ENCODE measurements at regions not wholly inside any gene's neighbourhood (a gene's known extent, or its start where the extent isn't known, plus 50 kb on each side); places are given as distances from the start of the nearest gene placed in this dataset.

DNA sequence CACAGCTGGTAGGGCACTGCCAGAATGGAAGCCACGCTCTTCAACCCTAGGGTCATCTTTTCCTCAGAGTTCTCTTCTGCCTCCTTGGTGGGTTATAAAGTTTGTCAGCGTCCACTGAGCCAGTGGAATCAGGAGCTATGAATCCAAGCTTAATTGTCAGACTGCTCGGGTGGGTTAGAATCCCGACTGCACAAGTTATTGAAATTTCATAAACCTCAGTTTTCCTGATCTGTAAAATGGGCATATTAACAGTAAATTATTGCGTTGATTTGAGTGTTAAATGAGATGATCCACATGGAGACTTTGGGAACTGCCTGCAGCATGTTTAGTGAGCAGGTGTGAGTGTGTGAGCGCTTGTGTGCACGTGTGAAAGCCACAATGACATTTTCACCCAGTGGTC lies 400.5 kb upstream of the CDH11 start:
- H3K4me3 ChIP-seq = no peak overlapping the region
- no peak for ATAC-seq (replicated peaks in 6 of 8)
- WGBS, 10 experiments = 64 to 100% (median 92%) methylated on average over 1 to 6 of the region's 7 CpGs; no CpG with 5 or more reads in 1 of the 10 experiments
- H3K4me1 ChIP-seq (replicated peaks in 1 of 2) = peaks cover 22 to 23% of the 10 kb centered on the region in 2 donors
- in situ Hi-C loops (cut with MboI; ENCODE audit: low pct_unique_long_range_greater_than_20kb in 2 of 9, low sequenced_read_pairs in 9 of 9, unreplicated experiment in 9 of 9) = no loop called here
- H3K27ac ChIP-seq = no peak overlapping the region

DNA sequence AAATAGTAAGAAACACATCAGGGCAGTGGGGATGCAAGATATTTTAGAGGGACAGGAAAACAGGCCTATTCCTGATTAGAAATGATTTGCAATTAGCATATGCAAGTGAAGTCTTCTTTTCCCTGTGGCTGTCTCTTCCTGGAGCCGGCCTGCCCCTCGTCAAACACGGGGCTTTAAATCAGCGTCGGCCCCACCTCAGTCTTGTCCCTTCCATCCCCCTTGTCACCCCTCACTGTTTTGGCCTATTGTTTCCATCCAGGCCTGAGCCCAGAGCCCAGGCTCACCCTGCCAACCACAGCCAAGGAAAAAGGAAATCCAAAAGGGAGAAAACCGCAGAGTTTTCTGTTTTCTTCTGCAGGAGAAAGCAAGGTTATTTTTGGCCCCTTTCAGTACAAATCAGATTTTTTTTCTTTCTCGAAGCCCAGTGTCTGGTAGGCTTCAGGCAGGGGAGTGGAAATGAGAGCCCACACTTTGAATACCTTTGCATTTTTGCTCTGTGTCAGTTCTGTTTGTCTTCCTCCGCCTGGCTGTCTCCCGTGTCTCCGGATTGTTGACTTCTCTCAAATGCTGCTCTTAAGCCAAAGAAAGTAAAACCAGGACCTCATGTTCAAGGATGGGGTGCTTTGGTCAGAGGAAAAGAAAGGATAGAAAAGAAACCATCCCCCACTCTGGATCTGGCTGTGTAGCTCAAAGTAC lies 399.9 kb upstream of the CDH11 start:
- H3K27ac ChIP-seq = peak overlapping the region in 1 of 2 donors; percentile 4
- H3K4me1 ChIP-seq (replicated peaks in 1 of 2) = peaks cover 22 to 23% of the 10 kb centered on the region in 2 donors
- ATAC-seq (replicated peaks in 6 of 8) = peak; percentile 28 to 90 (median 72)
- H3K4me3 ChIP-seq = no peak overlapping the region
- in situ Hi-C loops (cut with MboI; ENCODE audit: low pct_unique_long_range_greater_than_20kb in 2 of 9, low sequenced_read_pairs in 9 of 9, unreplicated experiment in 9 of 9) = no loop called here
- 14 to 40% (median 19%) methylated on average over 1 to 10 of the region's 10 CpGs; no CpG with 5 or more reads in 3 of the 10 experiments for WGBS, 10 experiments

GRCh38 chr16:65519402-65519801 lies 397.5 kb upstream of the CDH11 start:
- no peak overlapping the region for H3K4me3 ChIP-seq
- no peak for ATAC-seq (replicated peaks in 6 of 8)
- peaks cover 22 to 23% of the 10 kb centered on the region in 2 donors for H3K4me1 ChIP-seq (replicated peaks in 1 of 2)
- in situ Hi-C loops (cut with MboI; ENCODE audit: low pct_unique_long_range_greater_than_20kb in 2 of 9, low sequenced_read_pairs in 9 of 9, unreplicated experiment in 9 of 9) = no loop called here
- WGBS, 10 experiments = 88 to 100% (median 100%) methylated on average over 1 of the region's 1 CpG; no CpG with 5 or more reads in 1 of the 10 experiments
- no peak overlapping the region for H3K27ac ChIP-seq

DNA sequence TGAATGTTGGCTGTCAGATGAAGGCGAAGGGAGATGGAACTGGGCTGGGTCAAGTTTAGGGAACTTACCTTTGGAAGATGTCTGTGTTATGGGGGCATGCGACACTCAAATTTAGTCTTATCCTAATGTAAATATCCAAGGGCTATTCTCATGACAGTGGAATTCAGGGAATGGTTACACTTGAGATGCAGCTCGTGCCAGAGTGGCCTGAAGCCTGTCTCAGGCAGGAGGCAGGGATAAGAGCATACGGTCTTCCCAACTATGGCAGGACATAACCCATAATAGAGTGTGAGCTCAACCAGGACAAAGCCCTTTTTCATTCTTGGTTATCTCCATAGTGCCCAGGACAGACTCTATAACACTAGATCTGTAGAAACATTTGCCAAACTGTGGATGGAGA lies 393.3 kb upstream of the CDH11 start:
- Histone ChIP-seq H3K27ac (no peak overlapping the region), H3K4me3 (no peak overlapping the region), H3K4me1 (replicated peaks in 1 of 2) (peaks cover 0 to 3% of the 10 kb centered on the region in 2 donors)
- WGBS, 10 experiments = 50 to 100% (median 94%) methylated on average over 1 to 3 of the region's 4 CpGs; no CpG with 5 or more reads in 3 of the 10 experiments
- in situ Hi-C loops (cut with MboI; ENCODE audit: low pct_unique_long_range_greater_than_20kb in 2 of 9, low sequenced_read_pairs in 9 of 9, unreplicated experiment in 9 of 9) = no loop called here
- ATAC-seq (replicated peaks in 6 of 8) = no peak

GRCh38 chr16:65510850-65511249 lies 389.0 kb upstream of the CDH11 start:
- no peak overlapping the region for H3K4me3 ChIP-seq
- peaks cover 0 to 3% of the 10 kb centered on the region in 2 donors for H3K4me1 ChIP-seq (replicated peaks in 1 of 2)
- no peak overlapping the region for H3K27ac ChIP-seq
- 40 to 100% (median 80%) methylated on average over 1 to 6 of the region's 7 CpGs; no CpG with 5 or more reads in 3 of the 10 experiments for WGBS, 10 experiments
- in situ Hi-C loops (cut with MboI; ENCODE audit: low pct_unique_long_range_greater_than_20kb in 2 of 9, low sequenced_read_pairs in 9 of 9, unreplicated experiment in 9 of 9) = no loop called here
- peak in 1 of 8 experiments; percentile 69 for ATAC-seq (replicated peaks in 6 of 8)

GRCh38 chr16:65510241-65510640 lies 388.4 kb upstream of the CDH11 start:
- no peak for ATAC-seq (replicated peaks in 6 of 8)
- in situ Hi-C loops (cut with MboI; ENCODE audit: low pct_unique_long_range_greater_than_20kb in 2 of 9, low sequenced_read_pairs in 9 of 9, unreplicated experiment in 9 of 9) = no loop called here
- Histone ChIP-seq H3K4me3 (no peak overlapping the region), H3K4me1 (replicated peaks in 1 of 2) (peaks cover 0 to 3% of the 10 kb centered on the region in 2 donors), H3K27ac (no peak overlapping the region)
- WGBS, 10 experiments = 44 to 100% (median 59%) methylated on average over 1 to 3 of the region's 3 CpGs; no CpG with 5 or more reads in 3 of the 10 experiments

DNA sequence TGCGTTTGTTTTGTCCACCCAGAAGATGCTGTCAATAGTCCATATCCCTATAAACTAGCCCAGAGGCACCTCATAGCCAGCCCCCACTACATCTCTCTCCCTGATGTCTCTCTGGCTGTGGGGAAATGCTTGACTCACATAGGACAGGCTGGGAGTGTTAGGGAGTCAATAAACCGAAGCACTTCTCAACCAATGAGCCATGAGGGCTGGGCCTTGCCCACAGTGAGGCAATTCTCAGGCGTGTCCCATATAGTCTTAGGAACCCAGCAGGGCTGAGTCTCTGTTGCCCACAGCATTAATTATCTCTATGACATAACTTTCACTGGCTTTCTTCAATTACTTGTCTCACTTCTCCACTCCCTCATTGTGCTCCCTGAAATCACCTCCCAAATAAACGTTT lies 387.3 kb upstream of the CDH11 start:
- in situ Hi-C loops (cut with MboI; ENCODE audit: low pct_unique_long_range_greater_than_20kb in 2 of 9, low sequenced_read_pairs in 9 of 9, unreplicated experiment in 9 of 9) = no loop called here
- Histone ChIP-seq H3K4me1 (replicated peaks in 1 of 2) (peaks cover 0 to 3% of the 10 kb centered on the region in 2 donors), H3K27ac (no peak overlapping the region), H3K4me3 (no peak overlapping the region)
- 0 to 100% (median 83%) methylated on average over 1 to 4 of the region's 4 CpGs; no CpG with 5 or more reads in 2 of the 10 experiments for WGBS, 10 experiments
- ATAC-seq (replicated peaks in 6 of 8) = peak in 2 of 8 experiments; percentile 91 to 96

GRCh38 chr16:65500919-65501318 lies 379.1 kb upstream of the CDH11 start:
- Histone ChIP-seq H3K4me1 (replicated peaks in 1 of 2) (peaks cover 11 to 22% of the 10 kb centered on the region in 2 donors), H3K27ac (no peak overlapping the region), H3K4me3 (no peak overlapping the region)
- WGBS, 10 experiments = 38 to 63% (median 56%) methylated on average over 1 of the region's 1 CpG; no CpG with 5 or more reads in 5 of the 10 experiments
- ATAC-seq (replicated peaks in 6 of 8) = no peak
- in situ Hi-C loops (cut with MboI; ENCODE audit: low pct_unique_long_range_greater_than_20kb in 2 of 9, low sequenced_read_pairs in 9 of 9, unreplicated experiment in 9 of 9) = no loop called here

DNA sequence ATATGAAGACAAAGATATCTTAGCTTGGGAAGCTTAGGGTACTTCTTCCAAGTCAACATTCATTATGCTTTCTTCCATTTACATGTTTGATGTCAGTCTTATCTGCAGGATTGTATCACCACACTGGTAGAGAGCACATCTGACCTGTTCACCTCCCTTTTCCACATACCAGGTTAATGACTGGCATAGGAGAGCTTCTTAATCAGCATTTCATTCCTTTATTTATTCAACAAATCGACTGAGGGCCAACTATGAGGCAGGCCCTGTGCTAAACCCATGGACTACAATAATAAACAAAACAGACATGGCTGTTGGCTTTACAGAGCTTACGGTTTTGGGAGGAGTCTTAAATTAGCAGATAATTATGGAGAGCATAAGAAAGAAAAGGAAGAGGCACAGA lies 378.1 kb upstream of the CDH11 start:
- Histone ChIP-seq H3K27ac (no peak overlapping the region), H3K4me3 (no peak overlapping the region), H3K4me1 (replicated peaks in 1 of 2) (peaks cover 11 to 22% of the 10 kb centered on the region in 2 donors)
- WGBS, 10 experiments = 0 to 100% (median 80%) methylated on average over 1 to 2 of the region's 2 CpGs; no CpG with 5 or more reads in 1 of the 10 experiments
- ATAC-seq (replicated peaks in 6 of 8) = no peak
- in situ Hi-C loops (cut with MboI; ENCODE audit: low pct_unique_long_range_greater_than_20kb in 2 of 9, low sequenced_read_pairs in 9 of 9, unreplicated experiment in 9 of 9) = no loop called here

DNA sequence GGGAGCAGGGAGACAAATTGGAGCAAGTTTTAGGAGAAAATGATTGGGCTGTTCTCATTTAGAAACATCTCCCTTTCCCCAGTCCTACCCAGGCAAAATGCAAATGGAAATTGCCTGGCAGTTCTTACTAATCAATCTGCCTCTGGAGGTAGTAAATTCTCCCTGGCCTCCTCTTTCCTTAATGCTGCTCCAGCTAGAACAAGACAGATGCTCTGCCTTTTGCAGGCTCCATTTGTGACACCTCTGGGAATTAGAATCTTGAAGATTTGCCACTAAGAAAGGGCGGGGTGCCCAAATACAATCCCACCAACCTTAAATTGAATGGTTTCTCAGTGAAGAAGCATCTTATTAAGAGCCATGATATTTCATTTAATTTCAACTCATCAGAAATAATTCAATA lies 377.7 kb upstream of the CDH11 start:
- no peak for ATAC-seq (replicated peaks in 6 of 8)
- in situ Hi-C loops (cut with MboI; ENCODE audit: low pct_unique_long_range_greater_than_20kb in 2 of 9, low sequenced_read_pairs in 9 of 9, unreplicated experiment in 9 of 9) = no loop called here
- H3K4me3 ChIP-seq = no peak overlapping the region
- peaks cover 11 to 22% of the 10 kb centered on the region in 2 donors for H3K4me1 ChIP-seq (replicated peaks in 1 of 2)
- 57 to 100% (median 100%) methylated on average over 1 of the region's 1 CpG; no CpG with 5 or more reads in 4 of the 10 experiments for WGBS, 10 experiments
- no peak overlapping the region for H3K27ac ChIP-seq

- no peak overlapping the region for H3K27ac ChIP-seq
- no peak for ATAC-seq (replicated peaks in 6 of 8)
- 50 to 100% (median 92%) methylated on average over 1 to 6 of the region's 6 CpGs; no CpG with 5 or more reads in 2 of the 10 experiments for WGBS, 10 experiments
- H3K4me3 ChIP-seq = no peak overlapping the region
- H3K4me1 ChIP-seq (replicated peaks in 1 of 2) = peaks cover 11 to 22% of the 10 kb centered on the region in 2 donors
- in situ Hi-C loops (cut with MboI; ENCODE audit: low pct_unique_long_range_greater_than_20kb in 2 of 9, low sequenced_read_pairs in 9 of 9, unreplicated experiment in 9 of 9) = no loop called here
These were observed 375.7 kb upstream of the CDH11 start for GRCh38 chr16:65497571-65497970.

DNA sequence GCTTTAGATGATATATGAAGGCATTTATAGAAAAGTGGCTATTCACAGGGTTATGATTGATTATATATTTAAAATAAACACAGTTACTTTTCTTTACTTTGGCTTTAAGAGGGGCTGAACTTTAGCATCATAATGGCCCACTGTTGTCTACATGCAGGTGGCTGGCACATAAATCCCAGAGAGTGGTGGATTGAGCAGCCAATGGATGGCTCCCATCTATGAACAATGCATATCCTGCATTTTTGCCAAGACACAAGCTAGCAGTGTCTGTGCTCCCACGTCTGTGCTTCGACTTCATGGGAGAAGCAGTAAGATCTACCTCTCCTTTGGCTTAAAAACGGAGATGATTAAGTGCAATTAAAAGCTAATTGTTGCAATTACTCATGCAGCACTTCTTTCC lies 373.2 kb upstream of the CDH11 start:
- H3K4me1 ChIP-seq (replicated peaks in 1 of 2) = peaks cover 0 to 11% of the 10 kb centered on the region in 2 donors
- 26 to 95% (median 71%) methylated on average over 1 to 3 of the region's 3 CpGs; no CpG with 5 or more reads in 3 of the 10 experiments for WGBS, 10 experiments
- no peak overlapping the region for H3K4me3 ChIP-seq
- H3K27ac ChIP-seq = no peak overlapping the region
- in situ Hi-C loops (cut with MboI; ENCODE audit: low pct_unique_long_range_greater_than_20kb in 2 of 9, low sequenced_read_pairs in 9 of 9, unreplicated experiment in 9 of 9) = no loop called here
- ATAC-seq (replicated peaks in 6 of 8) = no peak

DNA sequence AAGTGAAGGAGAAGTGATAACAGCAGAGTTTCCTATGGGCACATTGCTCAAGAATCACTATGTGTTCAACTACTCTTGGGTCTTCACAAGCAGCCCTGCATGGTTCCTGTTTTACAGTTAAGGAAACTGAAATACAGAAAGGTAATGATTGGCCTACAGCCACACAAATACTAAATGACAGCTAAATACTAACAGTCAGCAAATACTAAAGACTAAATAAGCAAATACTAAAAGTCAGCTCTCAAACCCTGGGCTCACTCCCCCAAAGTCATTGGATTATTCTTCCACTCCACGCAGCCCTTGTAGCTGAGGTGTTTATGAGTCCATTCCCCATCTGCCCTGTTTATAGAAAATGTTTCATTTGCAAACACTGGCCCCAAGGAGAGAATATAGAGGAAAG lies 372.7 kb upstream of the CDH11 start:
- 20 to 100% (median 68%) methylated on average over 1 of the region's 1 CpG; no CpG with 5 or more reads in 4 of the 10 experiments for WGBS, 10 experiments
- in situ Hi-C loops (cut with MboI; ENCODE audit: low pct_unique_long_range_greater_than_20kb in 2 of 9, low sequenced_read_pairs in 9 of 9, unreplicated experiment in 9 of 9) = no loop called here
- Histone ChIP-seq H3K4me1 (replicated peaks in 1 of 2) (peaks cover 0 to 6% of the 10 kb centered on the region in 2 donors), H3K4me3 (no peak overlapping the region), H3K27ac (no peak overlapping the region)
- ATAC-seq (replicated peaks in 6 of 8) = no peak
